ENCODE measurements at regions not wholly inside any gene's neighbourhood (a gene's known extent, or its start where the extent isn't known, plus 50 kb on each side); places are given as distances from the start of the nearest gene placed in this dataset.

GRCh38 chr4:11483046-11483445, 54.4 kb upstream of the HS3ST1 start:
- no peak for DNase-seq (ENCODE audit: low read depth in 2 of 3, low spot score in 1 of 3)

- DNase-seq (ENCODE audit: low read depth in 2 of 3, low spot score in 1 of 3) = no peak
Observed at GRCh38 chr4:11480683-11481082, 52.0 kb upstream of the HS3ST1 start.

Data from stimulated activated CD4-positive, alpha-beta T cell treated with anti-CD3 and anti-CD28 coated beads, Interleukin-12 subunit alpha, Interleukin-12 subunit beta, amount 100 ng/mL, for 48 hours (primary cell).